ENCODE measurements at regions not wholly inside any gene's neighbourhood (a gene's known extent, or its start where the extent isn't known, plus 50 kb on each side); places are given as distances from the start of the nearest gene placed in this dataset.

GRCh38 chr20:21936720-21937380, 231.4 kb downstream of the PAX1 start:
- no peak for DNase-seq

- no peak for DNase-seq
These were observed 230.8 kb downstream of the PAX1 start for GRCh38 chr20:21936261-21936660.

- no peak for DNase-seq
These were observed 228.1 kb downstream of the PAX1 start for GRCh38 chr20:21933526-21933925.

- no peak for DNase-seq
These were observed 215.8 kb downstream of the PAX1 start for GRCh38 chr20:21921251-21921650.

GRCh38 chr20:21920211-21920610, 214.7 kb downstream of the PAX1 start:
- DNase-seq = no peak

- no peak for DNase-seq
These were observed 212.9 kb downstream of the PAX1 start for GRCh38 chr20:21918398-21918797.

GRCh38 chr20:21902391-21902790, 196.9 kb downstream of the PAX1 start:
- no peak for DNase-seq

- no peak for DNase-seq
These were observed 196.2 kb downstream of the PAX1 start for GRCh38 chr20:21901470-21902275.

- DNase-seq = no peak
These were observed 195.0 kb downstream of the PAX1 start for GRCh38 chr20:21900431-21900830.

GRCh38 chr20:21874921-21875320, 169.5 kb downstream of the PAX1 start:
- DNase-seq = no peak

- DNase-seq = no peak
These were observed 168.7 kb downstream of the PAX1 start for GRCh38 chr20:21874127-21874526.

GRCh38 chr20:21873291-21873690, 167.8 kb downstream of the PAX1 start:
- no peak for DNase-seq

GRCh38 chr20:21867811-21868210, 162.3 kb downstream of the PAX1 start:
- no peak for DNase-seq

- DNase-seq = no peak
These were observed 161.9 kb downstream of the PAX1 start for GRCh38 chr20:21867353-21867752.

- DNase-seq = no peak
These were observed 157.5 kb downstream of the PAX1 start for GRCh38 chr20:21862956-21863355.

GRCh38 chr20:21862259-21862946, 156.9 kb downstream of the PAX1 start:
- no peak for DNase-seq

- no peak for DNase-seq
These were observed 135.5 kb downstream of the PAX1 start for GRCh38 chr20:21840991-21841390.

- no peak for DNase-seq
These were observed 134.5 kb downstream of the PAX1 start for GRCh38 chr20:21839982-21840381.

GRCh38 chr20:21836346-21836745, 130.9 kb downstream of the PAX1 start:
- no peak for DNase-seq

GRCh38 chr20:21835042-21835441, 129.6 kb downstream of the PAX1 start:
- DNase-seq = no peak

GRCh38 chr20:21832442-21833385, 127.2 kb downstream of the PAX1 start:
- DNase-seq = no peak

GRCh38 chr20:21826976-21827375, 121.5 kb downstream of the PAX1 start:
- no peak for DNase-seq

- no peak for DNase-seq
These were observed 115.9 kb downstream of the PAX1 start for GRCh38 chr20:21821358-21821757.
